ENCODE measurements at regions not wholly inside any gene's neighbourhood (a gene's known extent, or its start where the extent isn't known, plus 50 kb on each side); places are given as distances from the start of the nearest gene placed in this dataset.

- TF ChIP-seq CTCF (optimal IDR thresholded peaks at IDR 0.05 in 1 of 3, IDR thresholded peaks at IDR 0.05 in 1 of 3, conservative IDR thresholded peaks at IDR 0.05 in 1 of 3; ENCODE audit: extremely low read depth in 1 of 3, insufficient read depth in 2 of 3, low read length in 3 of 3), result no peak
- TF ChIP-seq EZH2 (IDR thresholded peaks at IDR 0.05; ENCODE audit: low read length), result no peak
Measured at GRCh38 chr6:12369355-12369754, 79.2 kb downstream of the EDN1 start.
